ENCODE measurements at regions not wholly inside any gene's neighbourhood (a gene's known extent, or its start where the extent isn't known, plus 50 kb on each side); places are given as distances from the start of the nearest gene placed in this dataset.
"Not testable (repeated sequence)": the region's sequence is repeated elsewhere in the genome, so short reads cannot be mapped to it uniquely, and the experiment has no call there.

DNA sequence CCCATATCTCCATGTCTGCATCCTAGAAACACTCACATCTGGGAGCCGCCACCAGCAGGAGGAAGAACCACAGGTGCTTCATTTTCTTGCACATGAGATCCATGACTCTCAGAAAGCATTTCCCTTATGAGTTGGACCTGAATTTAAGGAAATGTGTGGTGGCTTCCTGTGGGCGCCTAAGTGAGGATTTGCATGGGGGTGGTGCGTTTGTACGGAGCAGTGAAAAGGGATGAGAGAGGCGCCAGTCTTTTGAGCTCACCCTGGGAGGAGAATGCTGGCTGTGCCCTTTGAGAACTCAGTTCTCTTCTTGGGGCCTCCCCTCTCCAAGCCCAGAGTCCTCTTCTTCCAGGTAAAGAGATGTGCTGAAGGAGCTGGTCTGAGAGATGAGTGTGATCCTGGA is 895.7 kb downstream of the TMEM121 start:
- Histone ChIP-seq H2AFZ (ENCODE audit: low read depth, low read length) (no peak overlapping the region), H3K36me3 (ENCODE audit: insufficient read depth, low read length) (no peaks in the 10 kb centered on the region), H3K79me2 (ENCODE audit: insufficient read depth, low read length) (no peaks in the 10 kb centered on the region), H3K4me2 (ENCODE audit: low read length) (no peak overlapping the region), H3K4me1 (ENCODE audit: insufficient read depth, low read length) (no peaks in the 10 kb centered on the region), H3K4me3 (ENCODE audit: insufficient read depth, low read depth, low read length) (no peak overlapping the region), H4K20me1 (ENCODE audit: insufficient read depth, low read length) (no peaks in the 10 kb centered on the region), H3K9me3 (ENCODE audit: insufficient read depth, low read depth, low read length) (peaks cover 4% of the 10 kb centered on the region), H3K27me3 (ENCODE audit: insufficient read depth, low read length) (no peaks in the 10 kb centered on the region), H3K9ac (ENCODE audit: low read length) (no peak overlapping the region), H3K27ac (ENCODE audit: low read depth, low read length) (no peak overlapping the region)
- FAIRE-seq (no peak), DNase-seq (ENCODE audit: low read depth) (no peak)
- Mint-ChIP-seq H3K36me3 (ENCODE audit: low read depth, unreplicated experiment) (no peaks in the 10 kb centered on the region), H3K4me1 (ENCODE audit: low read depth, unreplicated experiment) (no peaks in the 10 kb centered on the region), H3K4me3 (ENCODE audit: unreplicated experiment) (no peak overlapping the region), H3K27me3 (ENCODE audit: low read depth, unreplicated experiment) (no peaks in the 10 kb centered on the region), H3K27ac (ENCODE audit: unreplicated experiment) (no peak overlapping the region), H3K9me3 (ENCODE audit: unreplicated experiment) (peaks cover 10% of the 10 kb centered on the region)
- TF ChIP-seq EZH2 (IDR thresholded peaks at IDR 0.05; ENCODE audit: insufficient read depth, low read length): no peak
- TF ChIP-seq, protein P1, sequence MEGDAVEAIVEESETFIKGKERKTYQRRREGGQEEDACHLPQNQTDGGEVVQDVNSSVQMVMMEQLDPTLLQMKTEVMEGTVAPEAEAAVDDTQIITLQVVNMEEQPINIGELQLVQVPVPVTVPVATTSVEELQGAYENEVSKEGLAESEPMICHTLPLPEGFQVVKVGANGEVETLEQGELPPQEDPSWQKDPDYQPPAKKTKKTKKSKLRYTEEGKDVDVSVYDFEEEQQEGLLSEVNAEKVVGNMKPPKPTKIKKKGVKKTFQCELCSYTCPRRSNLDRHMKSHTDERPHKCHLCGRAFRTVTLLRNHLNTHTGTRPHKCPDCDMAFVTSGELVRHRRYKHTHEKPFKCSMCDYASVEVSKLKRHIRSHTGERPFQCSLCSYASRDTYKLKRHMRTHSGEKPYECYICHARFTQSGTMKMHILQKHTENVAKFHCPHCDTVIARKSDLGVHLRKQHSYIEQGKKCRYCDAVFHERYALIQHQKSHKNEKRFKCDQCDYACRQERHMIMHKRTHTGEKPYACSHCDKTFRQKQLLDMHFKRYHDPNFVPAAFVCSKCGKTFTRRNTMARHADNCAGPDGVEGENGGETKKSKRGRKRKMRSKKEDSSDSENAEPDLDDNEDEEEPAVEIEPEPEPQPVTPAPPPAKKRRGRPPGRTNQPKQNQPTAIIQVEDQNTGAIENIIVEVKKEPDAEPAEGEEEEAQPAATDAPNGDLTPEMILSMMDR (IDR thresholded peaks at IDR 0.05; ENCODE audit: insufficient read depth, low read depth, low read length): no peak

DNA sequence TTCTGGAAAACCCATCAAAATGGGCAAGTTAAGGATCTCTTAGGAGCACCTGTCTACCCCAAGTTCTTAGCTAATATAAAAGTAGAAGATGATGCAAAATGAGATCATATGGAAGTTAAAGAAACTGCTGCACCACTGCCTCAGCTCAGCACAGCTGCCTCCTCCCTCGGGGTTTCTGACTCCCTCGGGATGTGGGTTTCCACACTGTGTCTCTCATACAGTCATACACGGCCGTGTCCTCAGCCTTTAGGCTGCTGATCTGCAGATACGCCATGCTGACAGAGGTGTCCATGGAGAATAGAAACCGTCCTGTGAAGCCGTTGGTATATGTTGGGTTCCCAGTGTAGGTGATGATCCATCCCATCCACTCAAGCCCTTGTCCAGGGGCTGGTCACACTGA is 898.8 kb downstream of the TMEM121 start:
- H4K20me1 ChIP-seq (ENCODE audit: insufficient read depth, low read length); H3K9ac ChIP-seq (ENCODE audit: low read length); H3K27ac Mint-ChIP-seq (ENCODE audit: unreplicated experiment); H3K27me3 ChIP-seq (ENCODE audit: insufficient read depth, low read length); H3K79me2 ChIP-seq (ENCODE audit: insufficient read depth, low read length); H3K4me3 Mint-ChIP-seq (ENCODE audit: unreplicated experiment); H3K4me3 ChIP-seq (ENCODE audit: insufficient read depth, low read depth, low read length); H3K4me1 Mint-ChIP-seq (ENCODE audit: low read depth, unreplicated experiment); H3K27me3 Mint-ChIP-seq (ENCODE audit: low read depth, unreplicated experiment); H3K9me3 Mint-ChIP-seq (ENCODE audit: unreplicated experiment); FAIRE-seq; H3K4me1 ChIP-seq (ENCODE audit: insufficient read depth, low read length); H2AFZ ChIP-seq (ENCODE audit: low read depth, low read length); H3K4me2 ChIP-seq (ENCODE audit: low read length); DNase-seq (ENCODE audit: low read depth); H3K27ac ChIP-seq (ENCODE audit: low read depth, low read length); H3K36me3 ChIP-seq (ENCODE audit: insufficient read depth, low read length); H3K9me3 ChIP-seq (ENCODE audit: insufficient read depth, low read depth, low read length); H3K36me3 Mint-ChIP-seq (ENCODE audit: low read depth, unreplicated experiment): not testable (repeated sequence)

DNA sequence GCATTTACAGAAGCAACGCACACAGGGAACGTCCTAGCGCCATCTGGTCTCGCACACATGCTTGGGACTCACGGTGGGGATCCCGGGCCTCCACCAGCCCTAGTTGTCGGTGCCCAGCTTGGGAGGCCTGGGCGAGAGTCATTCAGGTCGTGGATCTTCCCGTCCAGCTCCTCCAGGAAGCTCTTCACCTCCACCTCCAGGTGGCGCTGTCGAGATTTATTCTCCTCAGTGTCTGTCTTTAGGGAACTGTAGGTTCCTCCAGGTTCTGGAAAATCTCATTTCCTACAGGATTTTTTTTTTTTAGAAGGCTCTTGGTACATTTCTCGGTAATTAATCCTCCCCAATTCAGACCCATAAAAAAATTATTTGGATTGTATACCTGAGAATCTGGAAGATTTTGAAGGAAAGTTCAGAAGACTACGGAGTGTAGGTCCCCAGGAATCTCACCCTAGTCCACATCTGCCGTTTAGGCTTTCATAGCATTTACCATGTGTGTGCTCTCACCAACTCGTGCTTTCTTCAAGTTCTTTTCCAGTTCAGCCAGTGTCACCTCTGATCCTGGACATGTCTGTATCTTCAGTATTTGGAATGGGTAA is 910.0 kb downstream of the TMEM121 start:
- Mint-ChIP-seq H3K9me3 (ENCODE audit: unreplicated experiment) (peaks cover 20% of the 10 kb centered on the region), H3K4me3 (ENCODE audit: unreplicated experiment) (no peak overlapping the region), H3K27ac (ENCODE audit: unreplicated experiment) (no peak overlapping the region), H3K4me1 (ENCODE audit: low read depth, unreplicated experiment) (no peaks in the 10 kb centered on the region), H3K36me3 (ENCODE audit: low read depth, unreplicated experiment) (no peaks in the 10 kb centered on the region), H3K27me3 (ENCODE audit: low read depth, unreplicated experiment) (no peaks in the 10 kb centered on the region)
- Histone ChIP-seq H3K4me2 (ENCODE audit: low read length) (no peak overlapping the region), H3K79me2 (ENCODE audit: insufficient read depth, low read length) (no peaks in the 10 kb centered on the region), H3K9me3 (ENCODE audit: insufficient read depth, low read depth, low read length) (no peaks in the 10 kb centered on the region), H3K27ac (ENCODE audit: low read depth, low read length) (no peak overlapping the region), H4K20me1 (ENCODE audit: insufficient read depth, low read length) (no peaks in the 10 kb centered on the region), H3K27me3 (ENCODE audit: insufficient read depth, low read length) (no peaks in the 10 kb centered on the region), H3K9ac (ENCODE audit: low read length) (no peak overlapping the region), H2AFZ (ENCODE audit: low read depth, low read length) (no peak overlapping the region), H3K4me1 (ENCODE audit: insufficient read depth, low read length) (no peaks in the 10 kb centered on the region), H3K4me3 (ENCODE audit: insufficient read depth, low read depth, low read length) (no peak overlapping the region), H3K36me3 (ENCODE audit: insufficient read depth, low read length) (no peaks in the 10 kb centered on the region)
- TF ChIP-seq EZH2 (IDR thresholded peaks at IDR 0.05; ENCODE audit: insufficient read depth, low read length): no peak
- TF ChIP-seq, protein P1 (IDR thresholded peaks at IDR 0.05; ENCODE audit: insufficient read depth, low read depth, low read length): no peak
- FAIRE-seq (no peak), DNase-seq (ENCODE audit: low read depth) (no peak)
